Hypothalamus (tissue), 51 donors: ENCODE measurements at regions not wholly inside any gene's neighbourhood (a gene's known extent, or its start where the extent isn't known, plus 50 kb on each side); places are given as distances from the start of the nearest gene placed in this dataset.
A peak's percentile ranks its signal among the peaks of the same experiment; 100 is the strongest.
"Not testable (repeated sequence)": the region's sequence is repeated elsewhere in the genome, so short reads cannot be mapped to it uniquely, and the experiment has no call there.

Experiments
- DNase-seq, 51 donors: peaks; one replicate each; lab custom pipeline; 2025; lab: John Stamatoyannopoulos, UW

DNA sequence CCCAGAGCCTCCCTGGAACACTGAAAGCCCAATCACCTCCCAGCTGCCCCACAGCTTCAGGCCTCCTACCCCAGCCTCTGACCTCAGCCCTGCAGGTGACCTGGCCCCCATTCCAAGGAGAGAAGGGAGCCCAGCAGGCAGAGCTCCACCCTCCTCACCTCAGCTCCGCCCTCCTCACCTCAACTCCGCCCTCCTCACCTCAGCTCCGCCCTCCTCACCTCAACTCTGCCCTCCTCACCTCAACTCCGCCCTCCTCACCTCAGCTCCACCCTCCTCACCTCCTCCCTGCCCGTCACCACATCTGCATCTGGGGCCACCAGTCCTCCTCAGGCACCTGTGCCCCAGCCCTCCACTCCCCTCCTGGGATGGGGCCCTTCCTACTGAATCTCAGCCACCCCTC, 112.2 kb upstream of the SFSWAP start:
- DNase-seq, result no peak

- DNase-seq, result no peak
Measured at GRCh38 chr12:131599190-131600159, 111.4 kb upstream of the SFSWAP start.

GRCh38 chr12:131600160-131600532, 110.7 kb upstream of the SFSWAP start:
- peak in 1 of 51 donors; percentile 3 for DNase-seq

DNA sequence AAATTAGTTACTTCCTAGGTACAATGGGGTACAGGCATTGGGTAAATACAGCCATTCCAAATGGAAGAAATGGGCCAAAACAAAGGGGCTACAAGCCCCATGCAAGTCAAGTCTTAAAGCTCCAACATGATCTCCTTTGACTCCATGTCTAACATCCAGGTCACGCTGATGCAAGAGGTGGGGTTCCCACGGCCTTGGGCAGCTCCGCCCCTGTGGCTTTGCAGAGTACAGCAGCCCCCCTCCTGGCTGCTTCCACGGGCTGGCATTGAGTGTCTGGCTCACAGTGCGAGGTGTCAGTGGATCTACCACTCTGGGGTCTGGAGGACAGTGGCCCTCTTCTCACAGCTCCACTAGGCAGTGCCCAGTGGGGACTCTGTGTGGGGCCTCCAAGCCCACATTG, 109.4 kb upstream of the SFSWAP start:
- not testable (repeated sequence) for DNase-seq

GRCh38 chr12:131603106-131603938, 107.6 kb upstream of the SFSWAP start:
- DNase-seq, result no peak

- peak in 2 of 51 donors; percentile 8 to 29 for DNase-seq
Measured at GRCh38 chr12:131603939-131604795, 106.7 kb upstream of the SFSWAP start.

GRCh38 chr12:131604859-131605258, 106.0 kb upstream of the SFSWAP start:
- no peak for DNase-seq

DNA sequence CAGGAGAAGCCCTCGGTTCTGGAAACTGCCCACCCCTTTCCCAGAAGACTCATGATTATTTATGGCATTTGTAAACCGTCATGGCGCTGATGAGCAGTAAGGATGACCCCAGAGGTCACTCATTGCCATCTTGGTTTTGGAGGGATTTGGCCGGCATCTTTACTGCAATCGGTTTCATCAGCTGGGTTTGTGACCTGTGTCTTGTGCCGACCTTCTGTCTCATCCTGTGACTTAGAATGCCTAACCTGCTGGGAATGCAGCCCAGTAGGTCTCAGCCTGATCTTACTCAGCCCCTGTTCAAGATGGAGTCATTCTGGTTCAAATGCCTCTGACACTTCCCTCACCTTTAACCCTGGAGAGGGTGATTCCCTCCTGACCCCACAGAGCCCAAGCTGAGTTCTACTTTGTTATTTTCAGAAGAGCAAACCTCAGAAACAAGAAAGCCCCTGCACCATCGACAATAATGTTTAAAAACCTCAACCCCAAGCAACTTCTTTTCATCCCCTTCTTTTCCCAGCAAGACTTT, 105.5 kb upstream of the SFSWAP start:
- DNase-seq, result no peak

DNA sequence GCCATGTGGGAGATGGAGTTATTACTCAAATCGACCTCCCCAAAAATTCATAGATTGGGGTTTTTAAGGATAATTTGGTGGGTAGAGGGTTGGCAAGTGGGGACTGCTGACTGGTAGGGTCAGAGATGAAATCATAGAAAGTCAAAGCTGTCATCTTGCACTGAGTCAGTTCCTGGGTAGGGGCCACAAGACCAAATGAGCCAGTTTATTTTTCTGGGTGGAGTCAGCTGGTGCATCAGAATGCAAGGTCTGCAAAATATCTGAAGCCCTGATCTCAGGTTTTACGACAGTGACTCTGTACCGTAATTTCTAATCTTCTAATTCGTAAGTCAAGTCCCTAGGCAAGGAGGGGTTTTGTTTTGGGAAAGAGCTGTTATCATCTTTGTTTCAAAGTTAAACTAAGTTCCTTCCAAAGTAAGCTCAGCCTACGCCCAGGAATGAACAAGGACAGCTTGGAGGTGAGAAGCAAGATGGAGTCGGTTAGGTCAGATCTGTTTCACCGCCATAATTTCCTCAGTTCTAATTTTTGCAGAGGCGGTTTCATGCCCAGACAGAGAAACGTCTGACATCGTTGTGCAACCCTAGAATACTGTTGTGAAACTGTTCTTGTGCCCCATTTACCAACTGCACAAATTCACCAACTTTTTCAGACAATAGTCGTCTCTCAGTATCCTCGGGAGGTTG, 104.5 kb upstream of the SFSWAP start:
- DNase-seq, result no peak

DNA sequence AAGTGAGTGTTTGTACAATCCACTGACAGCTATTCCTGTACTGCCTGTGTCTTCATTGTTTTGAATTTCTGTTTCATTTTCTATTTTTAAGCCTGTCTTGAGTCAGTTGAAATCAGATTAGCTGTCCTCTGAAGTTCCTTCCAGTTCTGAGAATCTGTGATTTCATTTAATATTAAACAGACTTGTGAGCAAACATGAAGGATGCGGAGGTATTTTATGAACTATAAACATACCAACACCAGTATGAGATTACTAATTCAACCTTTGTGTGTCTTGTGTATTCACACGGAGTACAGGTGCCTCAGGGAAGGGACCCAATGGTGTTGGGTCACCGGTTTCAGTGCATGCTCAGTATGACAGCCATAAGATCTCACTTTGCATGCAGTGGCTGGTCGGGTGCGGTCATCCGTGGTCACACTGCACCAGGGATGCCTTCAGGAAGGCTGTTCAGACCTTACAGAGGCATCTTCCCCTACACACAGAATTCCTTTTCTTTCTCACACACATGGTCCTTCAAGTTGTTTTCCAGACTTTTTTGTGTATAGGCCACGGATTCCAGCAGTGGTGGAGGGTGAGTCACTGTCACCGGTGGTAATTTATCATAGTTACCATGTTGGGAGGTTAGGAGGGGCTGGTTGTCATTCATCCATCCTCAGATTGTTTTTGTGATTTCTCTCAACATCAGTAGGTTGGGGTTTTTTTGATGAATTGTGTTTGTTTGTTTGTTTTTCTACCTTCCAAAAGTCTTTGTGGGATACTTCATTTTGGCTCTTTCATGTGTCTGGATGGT, 103.0 kb upstream of the SFSWAP start:
- DNase-seq, result no peak

DNA sequence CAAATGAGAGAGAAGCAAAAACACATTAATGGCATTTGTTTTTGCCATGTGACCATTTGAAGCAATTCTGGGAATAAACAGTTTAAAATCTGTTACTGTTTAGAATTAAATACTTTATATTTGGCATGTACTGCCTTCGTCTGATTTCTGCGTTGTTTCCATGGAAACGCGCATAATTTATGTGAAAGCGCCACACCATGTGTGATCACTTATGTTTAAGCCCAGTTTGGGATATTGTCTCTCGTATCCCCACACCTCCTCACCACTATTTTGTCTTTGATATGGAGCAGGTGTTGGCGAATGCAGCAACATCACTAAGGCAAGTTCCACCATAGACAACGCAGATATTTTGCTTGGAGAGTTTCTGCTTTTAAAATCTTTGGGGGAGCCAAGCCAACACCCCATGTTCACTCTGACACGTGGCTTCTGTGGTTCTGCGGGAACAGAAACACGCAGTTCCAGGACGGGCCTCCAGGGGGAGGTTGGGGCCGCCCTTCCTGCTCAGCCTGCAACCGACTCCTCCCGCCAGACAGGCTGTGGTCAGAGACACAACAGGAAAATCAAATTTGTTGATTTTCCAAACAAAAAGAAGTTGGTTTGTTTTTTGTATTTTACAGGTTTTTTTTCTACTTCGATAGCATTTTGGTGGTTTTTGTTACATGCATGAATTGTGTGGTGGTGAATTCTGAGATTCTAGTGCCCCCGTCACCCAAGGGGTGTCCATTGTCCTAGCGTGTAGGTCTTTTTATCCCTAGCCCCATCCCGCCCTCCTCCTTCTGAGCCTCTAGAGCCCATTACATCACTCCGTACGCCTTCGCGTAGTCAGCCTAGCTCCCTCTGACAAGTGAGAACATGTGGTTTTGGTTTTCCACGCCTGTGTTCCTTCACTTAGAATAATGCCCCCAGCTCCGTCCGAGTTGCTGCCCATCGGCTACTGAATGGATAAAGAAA, 101.9 kb upstream of the SFSWAP start:
- peak in 49 of 51 donors; percentile 19 to 86 (median 67) for DNase-seq

DNA sequence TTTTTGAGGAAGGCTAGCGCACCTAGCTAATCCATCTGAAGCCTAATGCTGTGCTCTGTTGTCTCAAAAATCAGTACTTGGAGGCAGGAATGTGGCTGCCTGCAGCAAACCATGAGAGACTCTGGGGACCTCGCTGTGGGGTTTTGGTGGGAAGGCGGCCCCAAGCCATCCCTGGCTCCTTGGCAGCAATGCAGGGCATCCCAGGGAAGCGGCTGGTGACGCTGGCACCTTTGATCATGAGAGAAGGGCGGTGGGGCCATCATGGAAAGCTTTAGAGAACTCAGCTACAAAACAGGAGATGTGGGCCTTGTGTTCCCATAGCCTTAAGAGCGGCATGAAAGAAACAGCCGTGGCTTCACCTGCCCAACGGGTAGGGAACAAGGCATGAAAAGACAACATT, 101.1 kb upstream of the SFSWAP start:
- no peak for DNase-seq

DNA sequence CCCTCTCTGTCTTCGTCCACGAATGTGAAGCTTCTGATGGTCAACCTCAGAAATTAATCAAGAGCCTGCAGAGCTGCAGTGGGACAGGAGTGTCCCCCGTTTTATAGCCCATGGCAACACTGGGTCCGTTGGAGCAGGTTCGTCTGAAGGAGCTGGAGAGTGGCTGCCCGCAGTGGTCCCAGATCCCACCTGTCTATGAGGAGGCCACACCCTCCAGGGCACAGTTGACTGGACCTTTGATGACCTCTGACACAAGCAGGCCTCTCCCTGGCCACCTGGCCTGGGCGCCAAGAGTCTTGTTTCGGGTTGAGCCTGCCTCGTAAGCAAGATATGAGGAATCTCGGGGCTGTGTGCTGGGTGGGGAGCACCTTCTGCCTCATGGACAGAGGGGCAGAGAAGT, 100.7 kb upstream of the SFSWAP start:
- DNase-seq, result no peak

- no peak for DNase-seq
Measured at GRCh38 chr12:131610891-131611290, 100.0 kb upstream of the SFSWAP start.

- DNase-seq, result no peak
Measured at GRCh38 chr12:131611416-131612091, 99.3 kb upstream of the SFSWAP start.

GRCh38 chr12:131612092-131612755, 98.7 kb upstream of the SFSWAP start:
- no peak for DNase-seq

DNA sequence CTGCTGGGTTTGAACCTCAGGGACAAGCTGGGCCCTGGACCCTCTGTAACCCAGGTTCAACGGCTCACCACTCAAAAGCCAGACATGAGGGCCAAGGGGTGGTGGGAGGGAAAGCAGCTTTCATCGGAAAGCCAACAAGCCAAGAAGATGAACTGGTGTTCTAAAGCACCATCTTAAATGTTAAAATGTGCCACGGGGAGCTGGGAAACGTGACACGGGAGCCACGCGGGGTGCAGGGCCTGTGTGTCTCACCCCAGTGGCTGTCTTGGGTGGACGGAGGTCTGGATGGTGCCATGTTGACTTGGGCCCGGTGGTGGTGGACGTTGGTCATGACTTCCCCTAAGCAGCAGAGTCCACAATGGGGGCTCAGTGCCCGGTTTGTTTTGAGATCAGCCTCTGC, 97.7 kb upstream of the SFSWAP start:
- no peak for DNase-seq
